ENCODE measurements at regions not wholly inside any gene's neighbourhood (a gene's known extent, or its start where the extent isn't known, plus 50 kb on each side); places are given as distances from the start of the nearest gene placed in this dataset.
"Not testable (repeated sequence)": the region's sequence is repeated elsewhere in the genome, so short reads cannot be mapped to it uniquely, and the experiment has no call there.

DNA sequence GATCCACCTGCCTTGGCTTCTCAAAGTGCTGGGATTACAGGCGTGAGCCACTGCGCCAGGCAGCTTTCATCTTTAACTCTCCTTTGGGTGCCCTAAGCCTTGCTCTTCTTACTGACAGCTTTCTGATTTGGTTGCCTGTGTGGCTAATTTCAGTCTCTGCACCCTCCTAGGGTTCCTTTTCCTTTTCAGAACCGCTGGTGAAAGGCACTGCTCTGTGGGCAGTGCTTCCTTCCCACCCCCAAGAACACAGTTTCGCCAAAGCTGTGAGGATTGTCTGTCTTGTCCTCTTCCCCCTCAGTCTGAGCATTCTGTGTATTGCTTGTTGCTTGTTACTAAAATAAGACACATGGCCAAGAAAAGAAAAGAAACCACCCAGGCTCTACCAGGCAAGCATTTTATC, 101.4 kb upstream of the FRMPD3 start:
- TF ChIP-seq CTCF (IDR thresholded peaks at IDR 0.05; ENCODE audit: low read depth, low read length, missing control alignments) = no peak
- no peak for DNase-seq (ENCODE audit: extremely low read depth, low read depth)
- H3K4me3 ChIP-seq (replicated peaks; ENCODE audit: low read depth, low read length) = no peak overlapping the region

DNA sequence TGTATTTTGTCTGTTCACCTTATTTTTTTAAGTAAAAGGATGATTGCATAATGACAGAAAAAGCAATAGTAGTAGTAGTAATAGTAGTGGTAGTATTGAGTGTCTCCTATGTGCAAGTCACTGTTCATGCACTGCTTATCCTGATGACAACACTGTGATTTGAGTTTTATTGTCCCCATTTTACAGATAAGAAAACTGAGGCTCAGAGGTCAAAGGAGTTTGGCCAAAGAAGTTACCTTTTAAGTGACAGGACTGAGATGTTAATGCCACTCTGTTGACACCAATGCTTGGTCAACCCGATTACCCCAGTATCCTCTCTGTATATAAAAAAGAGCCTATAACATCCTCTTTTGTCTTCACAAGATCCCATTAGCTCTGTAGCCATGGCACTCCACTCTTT, 100.5 kb upstream of the FRMPD3 start:
- no peak overlapping the region for H3K4me3 ChIP-seq (replicated peaks; ENCODE audit: low read depth, low read length)
- no peak for TF ChIP-seq CTCF (IDR thresholded peaks at IDR 0.05; ENCODE audit: low read depth, low read length, missing control alignments)
- no peak for DNase-seq (ENCODE audit: extremely low read depth, low read depth)

GRCh38 chrX:107355533-107355932, 93.9 kb upstream of the FRMPD3 start:
- DNase-seq (ENCODE audit: extremely low read depth, low read depth) = no peak
- no peak for TF ChIP-seq CTCF (IDR thresholded peaks at IDR 0.05; ENCODE audit: low read depth, low read length, missing control alignments)

GRCh38 chrX:107360788-107361360, 88.6 kb upstream of the FRMPD3 start:
- no peak for TF ChIP-seq CTCF (IDR thresholded peaks at IDR 0.05; ENCODE audit: low read depth, low read length, missing control alignments)
- DNase-seq (ENCODE audit: extremely low read depth, low read depth) = no peak
- H3K4me3 ChIP-seq (replicated peaks; ENCODE audit: low read depth, low read length) = no peak overlapping the region

More at GRCh38 chrX:107355533-107355932, 93.9 kb upstream of the FRMPD3 start:
- H3K4me3 ChIP-seq (replicated peaks; ENCODE audit: low read depth, low read length) = no peak overlapping the region

- not testable (repeated sequence) for H3K4me3 ChIP-seq (replicated peaks; ENCODE audit: low read depth, low read length); DNase-seq (ENCODE audit: extremely low read depth, low read depth)
These were observed 79.3 kb upstream of the FRMPD3 start for GRCh38 chrX:107370185-107370584.

GRCh38 chrX:107374132-107374531, 75.3 kb upstream of the FRMPD3 start:
- H3K4me3 ChIP-seq (replicated peaks; ENCODE audit: low read depth, low read length) = no peak overlapping the region
- no peak for TF ChIP-seq CTCF (IDR thresholded peaks at IDR 0.05; ENCODE audit: low read depth, low read length, missing control alignments)
- no peak for DNase-seq (ENCODE audit: extremely low read depth, low read depth)

DNA sequence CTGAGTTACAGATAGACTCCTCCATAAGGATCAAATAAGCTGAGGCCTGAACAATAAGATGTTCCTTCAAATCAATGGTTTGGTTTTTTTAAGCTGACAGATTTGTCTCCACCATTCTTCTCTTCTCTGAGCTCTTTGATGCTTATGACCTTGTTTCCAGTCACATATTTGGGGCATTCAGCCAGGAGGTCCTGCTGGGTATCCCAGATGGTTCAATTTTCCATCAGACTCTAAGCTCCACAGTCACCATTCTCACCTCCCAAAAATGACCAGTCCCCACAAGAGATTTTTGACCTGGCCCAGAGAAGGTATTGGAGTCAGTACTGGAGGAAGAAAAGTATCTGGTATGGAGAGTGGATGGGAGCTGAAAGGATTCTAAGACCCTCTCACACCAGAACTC, 74.6 kb upstream of the FRMPD3 start:
- no peak for TF ChIP-seq CTCF (IDR thresholded peaks at IDR 0.05; ENCODE audit: low read depth, low read length, missing control alignments)
- H3K4me3 ChIP-seq (replicated peaks; ENCODE audit: low read depth, low read length) = no peak overlapping the region
- DNase-seq (ENCODE audit: extremely low read depth, low read depth) = no peak

DNA sequence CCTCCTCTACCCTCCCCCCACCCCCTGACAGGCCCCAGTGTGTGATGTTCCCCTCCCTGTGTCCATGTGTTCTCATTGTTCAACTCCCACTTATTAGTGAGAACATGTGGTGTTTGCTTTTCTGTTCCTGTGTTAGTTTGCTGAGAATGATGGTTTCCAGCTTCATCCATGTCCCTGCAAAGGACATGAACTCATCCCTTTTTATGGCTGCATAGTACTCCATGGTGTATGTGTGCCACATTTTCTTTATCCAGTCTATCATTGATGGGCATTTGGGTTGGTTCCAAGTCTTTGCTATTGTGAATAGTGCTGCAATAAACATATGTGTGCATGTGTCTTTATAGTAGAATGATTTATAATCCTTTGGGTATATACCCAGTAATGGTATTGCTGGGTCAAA, 73.3 kb upstream of the FRMPD3 start:
- H3K4me3 ChIP-seq (replicated peaks; ENCODE audit: low read depth, low read length); DNase-seq (ENCODE audit: extremely low read depth, low read depth): not testable (repeated sequence)
